ES-I3 (cell line): ENCODE measurements at regions not wholly inside any gene's neighbourhood (a gene's known extent, or its start where the extent isn't known, plus 50 kb on each side); places are given as distances from the start of the nearest gene placed in this dataset.
"Not testable (repeated sequence)": the region's sequence is repeated elsewhere in the genome, so short reads cannot be mapped to it uniquely, and the experiment has no call there.

ENCODE experiments used
- H3K36me3 ChIP-seq: 2 replicates; pipeline ENCODE4 v1.6.1; 2013; ENCODE audit warnings: mild to moderate bottlenecking, low read length, control low read depth, moderate library complexity; ENCODE audit not compliant: insufficient read depth
- H3K4me1 ChIP-seq: 2 replicates; pipeline ENCODE4 v1.6.1; 2013; ENCODE audit warnings: mild to moderate bottlenecking, control low read depth, low read length; ENCODE audit not compliant: insufficient read depth
- H3K9ac ChIP-seq: 2 replicates; pipeline ENCODE4 v1.6.1; 2013; ENCODE audit warnings: low read depth, mild to moderate bottlenecking, low read length, moderate library complexity
- H3K9me3 ChIP-seq: 2 replicates; pipeline ENCODE4 v1.6.1; 2013; ENCODE audit warnings: mild to moderate bottlenecking, low read length, moderate library complexity; ENCODE audit not compliant: control insufficient read depth, insufficient read depth

DNA sequence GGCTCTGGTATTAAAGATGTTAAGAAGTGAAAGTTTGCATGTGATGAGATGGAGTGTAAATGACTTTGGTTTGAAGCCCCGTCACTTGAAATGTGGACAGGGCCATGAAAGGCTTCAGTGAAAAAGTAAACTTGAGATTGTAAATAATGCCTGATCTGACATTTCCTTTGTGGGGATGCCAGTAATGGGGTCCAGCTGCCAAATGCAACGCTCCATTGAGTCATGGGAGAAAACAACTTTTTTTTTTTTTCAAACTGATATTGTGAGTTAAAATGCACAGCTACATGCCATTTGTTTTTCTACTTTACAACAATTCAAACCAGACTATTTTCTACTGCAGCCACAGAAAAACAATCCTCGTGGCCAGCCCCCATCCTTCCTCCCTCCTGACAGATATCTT lies 327.0 kb upstream of the TNC start:
- no peaks in the 10 kb centered on the region for H3K36me3 ChIP-seq
- no peaks in the 10 kb centered on the region for H3K9me3 ChIP-seq
- no peak overlapping the region for H3K9ac ChIP-seq
- peaks cover 6% of the 10 kb centered on the region; the same call in 1 of the 2 replicates for H3K4me1 ChIP-seq

GRCh38 chr9:115445655-115446054 lies 327.7 kb upstream of the TNC start:
- no peaks in the 10 kb centered on the region for H3K9me3 ChIP-seq
- H3K36me3 ChIP-seq = no peaks in the 10 kb centered on the region
- peaks cover 6% of the 10 kb centered on the region; the same call in 1 of the 2 replicates for H3K4me1 ChIP-seq
- no peak overlapping the region for H3K9ac ChIP-seq

GRCh38 chr9:115456515-115456914 lies 338.6 kb upstream of the TNC start:
- no peaks in the 10 kb centered on the region; the same call in 1 of the 2 replicates for H3K4me1 ChIP-seq
- H3K9me3 ChIP-seq = 0 out of 2 replicates have a peak, but pooled peaks cover 5% of the 10 kb centered on the region
- no peaks in the 10 kb centered on the region for H3K36me3 ChIP-seq
- no peak overlapping the region for H3K9ac ChIP-seq

DNA sequence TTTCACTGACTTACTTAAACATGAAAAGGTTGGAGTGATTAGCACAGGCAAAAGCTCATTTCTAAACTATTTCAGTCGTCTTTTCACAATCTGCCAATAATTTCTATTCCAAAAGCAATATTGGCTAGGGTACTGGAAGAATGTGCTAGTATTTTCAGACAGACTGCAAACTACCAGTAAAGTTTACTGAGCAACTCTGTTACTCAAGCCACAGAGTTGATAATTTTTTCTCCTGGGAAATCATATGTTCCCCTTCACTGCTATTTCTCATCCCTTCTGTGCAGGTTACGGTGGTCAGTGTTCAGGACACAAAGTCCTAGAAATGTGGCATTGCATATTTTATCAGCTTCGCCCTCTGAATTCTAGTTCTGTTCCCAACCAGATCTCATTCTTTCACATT lies 343.3 kb upstream of the TNC start:
- H3K9ac ChIP-seq = no peak overlapping the region
- no peaks in the 10 kb centered on the region; the same call in 1 of the 2 replicates for H3K36me3 ChIP-seq
- H3K9me3 ChIP-seq = 0 out of 2 replicates have a peak, but pooled peaks cover 5% of the 10 kb centered on the region

DNA sequence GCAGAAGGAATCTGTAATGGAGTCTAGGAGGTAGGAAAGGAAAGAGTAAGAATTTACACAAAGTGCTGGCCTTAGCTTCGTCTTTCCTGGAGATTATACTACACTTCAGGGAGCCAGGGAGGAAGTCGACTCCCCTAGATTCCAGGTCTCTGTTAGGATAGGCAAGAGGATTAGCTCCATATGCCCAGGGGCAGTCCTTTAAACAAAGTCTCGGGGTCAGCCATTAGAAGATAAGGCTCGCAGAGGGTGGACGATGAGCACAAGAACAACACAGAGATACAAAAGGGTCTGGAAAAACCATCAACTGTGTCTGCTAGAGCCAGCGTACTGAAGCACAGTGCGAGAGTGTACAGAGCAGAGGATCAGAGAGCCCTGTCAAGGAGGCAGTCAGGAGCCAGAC lies 344.7 kb upstream of the TNC start:
- Histone ChIP-seq H3K9me3 (0 out of 2 replicates have a peak, but pooled peaks cover 5% of the 10 kb centered on the region), H3K4me1 (peaks cover 8% of the 10 kb centered on the region), H3K36me3 (no peaks in the 10 kb centered on the region; the same call in 1 of the 2 replicates), H3K9ac (no peak overlapping the region)

More for the DNA sequence above, 343.3 kb upstream of the TNC start:
- H3K4me1 ChIP-seq = peaks cover 8% of the 10 kb centered on the region

- Histone ChIP-seq H3K9me3 (no peaks in the 10 kb centered on the region), H3K4me1 (peaks cover 33% of the 10 kb centered on the region), H3K36me3 (no peaks in the 10 kb centered on the region; the same call in 1 of the 2 replicates), H3K9ac (no peak overlapping the region)
Observed at GRCh38 chr9:115466756-115467155, 348.8 kb upstream of the TNC start.

GRCh38 chr9:115469841-115470240 lies 351.9 kb upstream of the TNC start:
- Histone ChIP-seq H3K4me1 (peaks cover 34% of the 10 kb centered on the region), H3K36me3 (no peaks in the 10 kb centered on the region), H3K9ac (no peak overlapping the region), H3K9me3 (no peaks in the 10 kb centered on the region)

GRCh38 chr9:115473032-115473431 lies 355.1 kb upstream of the TNC start:
- not testable (repeated sequence) for H3K9me3 ChIP-seq, H3K36me3 ChIP-seq
- peaks cover 34% of the 10 kb centered on the region for H3K4me1 ChIP-seq
- H3K9ac ChIP-seq = peak overlapping the region; percentile 29

DNA sequence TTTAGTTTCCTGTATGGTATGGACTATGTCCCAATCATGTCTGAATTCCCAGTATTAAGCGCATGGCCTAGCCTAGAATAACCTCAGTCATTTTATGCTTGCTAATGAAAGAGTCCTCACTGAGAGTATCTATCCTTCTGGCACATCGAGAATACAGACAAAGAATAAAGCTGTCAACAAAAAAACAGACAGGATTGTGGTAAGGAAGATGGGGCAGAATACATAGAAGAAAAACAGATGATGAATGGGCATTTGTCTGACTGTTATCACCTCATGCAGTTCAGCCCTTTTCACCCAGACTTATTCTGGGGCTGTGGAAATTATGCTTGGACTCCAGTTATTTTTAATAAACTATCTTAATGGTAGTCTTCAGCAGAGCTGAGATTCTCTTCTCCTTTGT lies 363.8 kb upstream of the TNC start:
- H3K9me3 ChIP-seq = no peaks in the 10 kb centered on the region
- H3K36me3 ChIP-seq = peaks cover 11% of the 10 kb centered on the region; the same call in 1 of the 2 replicates
- peaks cover 11% of the 10 kb centered on the region; the same call in 1 of the 2 replicates for H3K4me1 ChIP-seq
- no peak overlapping the region for H3K9ac ChIP-seq

GRCh38 chr9:115482747-115483146 lies 364.8 kb upstream of the TNC start:
- 0 out of 2 replicates have a peak, but pooled peaks cover 6% of the 10 kb centered on the region for H3K36me3 ChIP-seq
- peaks cover 11% of the 10 kb centered on the region; the same call in 1 of the 2 replicates for H3K4me1 ChIP-seq
- no peak overlapping the region for H3K9ac ChIP-seq
- no peaks in the 10 kb centered on the region for H3K9me3 ChIP-seq

GRCh38 chr9:115492869-115493268 lies 374.9 kb upstream of the TNC start:
- Histone ChIP-seq H3K4me1 (0 out of 2 replicates have a peak, but pooled peaks cover 8% of the 10 kb centered on the region), H3K36me3 (peaks cover 33% of the 10 kb centered on the region; the same call in 1 of the 2 replicates), H3K9ac (no peak overlapping the region), H3K9me3 (no peaks in the 10 kb centered on the region)

GRCh38 chr9:115494393-115494792 lies 376.4 kb upstream of the TNC start:
- Histone ChIP-seq H3K4me1 (0 out of 2 replicates have a peak, but pooled peaks cover 8% of the 10 kb centered on the region), H3K9ac (no peak overlapping the region), H3K36me3 (peaks cover 29% of the 10 kb centered on the region; the same call in 1 of the 2 replicates), H3K9me3 (no peaks in the 10 kb centered on the region)

DNA sequence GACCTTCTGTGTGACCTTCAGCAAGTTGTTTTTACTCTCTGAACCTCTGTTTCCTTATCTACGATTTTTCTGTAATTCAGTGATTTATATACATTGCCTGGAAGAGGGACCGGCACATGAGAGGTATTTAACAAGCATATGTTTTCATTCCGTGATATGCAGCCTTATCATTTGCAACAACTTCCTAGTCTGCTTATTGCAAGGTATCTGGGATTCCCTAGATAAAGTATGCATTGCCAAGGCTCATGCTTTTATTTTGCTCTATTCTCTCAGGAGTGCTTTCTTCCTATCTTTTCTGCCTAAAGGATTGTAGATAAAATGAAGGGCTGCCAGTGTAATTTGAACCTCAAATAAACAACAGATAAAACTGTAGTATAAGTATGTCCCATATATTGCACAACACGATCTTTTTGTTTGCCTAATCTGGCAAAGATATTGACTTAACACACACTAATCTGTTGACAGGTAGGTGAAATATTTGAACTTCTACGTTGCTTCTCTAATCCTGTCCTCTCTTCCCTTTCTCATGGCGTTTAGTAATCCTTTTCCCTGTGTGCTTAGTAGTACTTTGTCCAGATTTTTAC lies 377.2 kb upstream of the TNC start:
- H3K9me3 ChIP-seq = no peaks in the 10 kb centered on the region
- H3K36me3 ChIP-seq = peaks cover 35% of the 10 kb centered on the region; the same call in 1 of the 2 replicates
- no peak overlapping the region for H3K9ac ChIP-seq
- H3K4me1 ChIP-seq = 0 out of 2 replicates have a peak, but pooled peaks cover 8% of the 10 kb centered on the region

DNA sequence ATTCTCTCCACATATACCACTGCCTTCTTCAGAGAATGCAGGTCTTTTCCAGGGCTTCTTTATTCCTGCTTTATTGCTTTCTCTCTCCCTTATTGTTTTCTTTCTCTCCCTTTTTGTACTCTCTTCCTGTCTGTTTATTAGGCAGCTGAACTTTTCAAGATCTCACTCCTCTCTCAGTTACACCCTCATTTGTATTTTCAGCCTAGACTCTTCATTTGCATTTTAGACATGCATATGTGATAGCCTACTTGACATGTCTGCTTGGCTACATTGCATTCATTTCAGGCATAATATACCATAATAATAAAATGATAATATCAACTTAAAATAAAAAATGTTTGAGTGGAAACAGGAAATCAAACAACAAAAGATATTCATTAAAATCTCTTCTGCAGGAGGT lies 377.9 kb upstream of the TNC start:
- H3K36me3 ChIP-seq = peaks cover 32% of the 10 kb centered on the region; the same call in 1 of the 2 replicates
- H3K4me1 ChIP-seq = 0 out of 2 replicates have a peak, but pooled peaks cover 8% of the 10 kb centered on the region
- no peak overlapping the region for H3K9ac ChIP-seq
- H3K9me3 ChIP-seq = no peaks in the 10 kb centered on the region

DNA sequence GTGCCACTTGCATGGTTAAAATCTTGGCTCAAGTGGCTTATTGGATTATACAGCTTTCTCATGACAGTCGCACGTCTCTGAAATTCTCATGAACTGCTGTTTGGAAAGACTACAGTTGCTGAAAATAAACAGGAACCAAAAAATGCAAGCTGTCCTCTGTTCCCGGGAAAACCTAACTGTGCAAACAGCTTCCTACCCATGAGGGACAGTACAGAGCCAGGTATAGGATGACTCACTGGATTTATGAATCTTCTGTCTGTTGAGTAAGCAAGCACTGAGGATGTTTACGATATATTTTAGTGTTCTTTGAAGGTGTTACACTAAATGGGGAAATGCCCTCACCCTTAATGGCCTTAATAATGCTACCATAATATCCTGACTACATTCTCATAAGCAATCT lies 380.3 kb upstream of the TNC start:
- 0 out of 2 replicates have a peak, but pooled peaks cover 10% of the 10 kb centered on the region for H3K4me1 ChIP-seq
- no peaks in the 10 kb centered on the region for H3K9me3 ChIP-seq
- no peak overlapping the region for H3K9ac ChIP-seq
- H3K36me3 ChIP-seq = peaks cover 27% of the 10 kb centered on the region; the same call in 1 of the 2 replicates
